CD4-positive, alpha-beta T cell treated with Interleukin-4 for 1 hour (primary cell): ENCODE measurements at regions not wholly inside any gene's neighbourhood (a gene's known extent, or its start where the extent isn't known, plus 50 kb on each side); places are given as distances from the start of the nearest gene placed in this dataset.
"Not testable (repeated sequence)": the region's sequence is repeated elsewhere in the genome, so short reads cannot be mapped to it uniquely, and the experiment has no call there.

Experiments
- DNase-seq, 2 donors: peaks; one replicate each; pipeline ENCODE4 v3.0.0-alpha.2; 2020 to 2022

DNA sequence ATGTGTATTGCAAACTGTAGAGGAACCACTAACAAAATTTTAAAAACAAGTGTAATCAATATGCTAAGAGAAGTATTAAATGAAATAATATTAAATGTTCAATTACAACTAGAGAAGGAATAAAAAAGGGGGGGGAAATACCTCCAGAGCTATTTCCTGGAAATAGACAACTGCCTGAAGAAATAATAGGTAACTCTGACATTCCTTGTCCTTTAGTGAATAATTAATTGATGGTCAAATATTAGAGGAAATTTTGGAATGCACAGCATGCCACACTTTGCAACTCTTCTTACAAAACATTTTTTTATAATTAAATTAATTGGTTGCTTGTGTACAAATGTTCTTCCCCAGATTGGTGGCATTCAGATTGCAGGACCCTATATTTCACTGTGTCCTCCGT, 342.6 kb upstream of the COL8A1 start:
- DNase-seq, result no peak

DNA sequence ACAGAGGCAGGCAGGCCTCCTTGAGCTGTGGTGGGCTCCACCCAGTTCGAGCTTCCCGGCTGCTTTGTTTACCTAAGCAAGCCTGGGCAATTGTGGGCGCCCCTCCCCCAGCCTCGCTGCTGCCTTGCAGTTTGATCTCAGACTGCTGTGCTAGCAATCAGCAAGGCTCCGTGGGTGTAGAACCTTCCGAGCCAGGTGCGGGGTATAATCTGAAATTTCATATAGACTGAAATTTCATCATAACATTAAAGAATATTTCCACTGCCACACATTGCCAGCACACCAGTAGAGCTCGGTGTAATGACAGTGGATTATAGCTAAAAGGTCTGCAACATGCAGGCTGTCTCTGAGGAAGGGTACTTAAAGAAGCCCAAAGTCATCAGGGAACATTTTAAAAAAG, 344.3 kb upstream of the COL8A1 start:
- DNase-seq, result not testable (repeated sequence)

DNA sequence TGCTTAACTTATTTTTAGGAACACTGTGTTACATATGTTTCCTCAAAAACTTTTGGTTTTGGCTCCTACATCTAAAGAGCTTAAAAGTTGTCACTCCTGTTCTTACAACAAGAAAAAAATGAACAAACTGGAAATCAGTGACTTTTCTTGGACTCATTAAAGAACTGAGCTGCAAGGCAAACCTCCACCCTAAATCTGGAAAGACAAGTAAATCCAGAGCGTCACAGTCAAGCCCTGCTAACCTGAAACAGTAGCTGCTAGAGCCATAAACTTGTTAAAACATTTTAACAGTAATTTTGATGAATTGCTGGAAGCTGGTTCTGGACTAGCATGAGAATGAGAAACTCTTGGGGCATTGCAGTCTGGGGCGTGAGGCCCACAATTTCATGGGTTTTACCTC, 350.5 kb upstream of the COL8A1 start:
- DNase-seq, result no peak

GRCh38 chr3:99286266-99286845, 352.0 kb upstream of the COL8A1 start:
- no peak for DNase-seq

- no peak for DNase-seq
These were observed 368.3 kb upstream of the DCBLD2 start for GRCh38 chr3:99269606-99270351.

DNA sequence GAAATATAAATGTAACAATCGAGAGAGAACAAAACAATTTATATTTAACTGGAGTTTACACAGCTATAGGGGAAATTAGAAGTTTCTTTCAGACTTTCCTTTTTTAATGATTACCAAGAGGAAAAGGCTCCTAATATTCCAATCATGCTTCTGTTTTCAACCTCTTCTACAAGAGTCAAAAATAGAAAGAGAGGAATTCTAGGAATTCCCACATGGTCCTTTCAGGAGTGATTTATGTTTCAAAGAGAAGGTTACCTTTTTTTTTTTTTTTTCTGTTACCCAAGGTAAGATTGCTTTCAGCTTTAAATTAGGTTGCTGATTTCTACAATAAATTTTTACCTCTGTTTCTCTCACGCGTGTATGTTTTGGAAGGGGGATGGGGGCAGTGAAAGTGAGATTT, 355.3 kb upstream of the DCBLD2 start:
- no peak for DNase-seq

DNA sequence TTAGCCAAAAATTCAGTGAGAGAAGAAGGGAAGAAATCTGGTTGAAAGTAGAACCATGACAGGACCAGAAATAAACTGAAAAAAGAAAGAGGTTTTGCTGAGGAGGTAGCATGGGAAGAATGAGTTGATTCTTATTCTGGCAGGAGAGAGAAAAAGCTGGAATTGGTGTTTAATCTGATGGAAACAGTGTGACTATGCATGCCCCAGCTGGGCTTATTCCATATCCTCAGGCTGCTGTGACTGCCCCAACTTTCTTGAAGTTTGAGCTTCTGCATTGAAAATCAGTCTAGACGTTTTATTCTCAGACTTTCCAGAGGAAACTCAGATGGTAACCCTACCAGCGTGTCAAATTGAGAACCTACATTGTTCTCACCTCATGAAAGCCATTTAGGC, 352.5 kb upstream of the DCBLD2 start:
- DNase-seq, result no peak

DNA sequence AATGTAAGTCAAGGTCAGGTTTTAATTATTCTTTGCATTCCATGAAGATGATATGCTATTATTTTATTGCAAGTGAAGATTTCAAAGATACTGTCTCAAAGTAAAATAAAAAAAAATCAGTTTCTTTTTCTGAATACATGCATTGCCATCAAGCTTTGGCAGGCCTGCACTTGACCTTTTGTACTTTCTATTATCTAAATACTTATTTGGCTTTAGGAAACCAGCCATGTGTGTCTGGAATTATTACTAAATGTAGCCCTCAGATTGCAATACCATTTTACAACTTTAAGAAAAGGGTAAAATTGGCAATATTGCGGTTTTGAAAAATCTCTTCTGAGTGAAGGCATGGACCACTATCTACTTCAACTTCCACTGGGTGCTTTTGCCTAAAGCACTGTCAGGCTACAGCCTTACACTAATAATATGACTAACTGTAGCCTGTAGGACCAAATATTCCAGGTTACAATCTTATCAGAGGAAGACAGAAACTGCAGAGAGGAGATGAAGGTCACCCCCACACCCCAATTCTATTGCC, 349.4 kb upstream of the DCBLD2 start:
- no peak for DNase-seq

DNA sequence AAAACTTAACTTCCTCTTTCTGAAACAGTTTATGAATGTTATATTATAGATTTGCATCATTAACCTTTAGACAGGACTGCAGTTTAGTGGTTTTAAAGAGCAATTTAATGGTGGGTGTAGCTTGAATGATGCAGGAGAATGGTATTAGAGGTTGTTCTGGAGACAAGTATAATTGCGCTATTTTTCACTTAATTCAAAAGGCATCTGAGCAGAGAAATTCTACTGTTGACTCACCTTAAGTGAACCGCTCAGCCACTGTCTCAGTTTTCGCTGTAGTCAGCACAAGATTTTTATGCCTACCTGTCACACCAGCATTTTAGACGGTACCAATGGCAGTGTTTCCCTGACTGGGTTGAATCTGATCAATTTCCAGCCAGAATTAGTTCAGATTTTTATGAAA, 348.8 kb upstream of the DCBLD2 start:
- no peak for DNase-seq

GRCh38 chr3:99249627-99250026, 348.1 kb upstream of the DCBLD2 start:
- no peak for DNase-seq

GRCh38 chr3:99248913-99249312, 347.4 kb upstream of the DCBLD2 start:
- no peak for DNase-seq

DNA sequence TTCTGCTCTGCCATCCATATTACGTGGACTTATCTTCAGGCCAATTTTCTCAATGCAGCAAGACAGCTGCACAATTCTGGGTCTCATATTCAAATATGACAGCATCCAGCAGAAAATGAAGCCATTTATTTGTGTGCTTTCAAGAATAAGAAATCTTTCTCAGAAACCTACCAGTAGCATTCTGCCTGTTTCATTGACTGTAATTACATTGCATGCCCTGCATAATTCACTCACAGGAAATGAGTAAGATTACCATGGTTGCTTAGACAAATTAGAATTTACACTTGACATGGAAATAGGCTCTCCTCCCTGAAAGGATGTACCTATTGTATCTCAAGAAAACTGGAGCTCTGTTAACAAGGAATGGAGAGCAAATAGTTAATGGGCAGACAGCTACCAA, 346.6 kb upstream of the DCBLD2 start:
- no peak for DNase-seq

- DNase-seq, result no peak
These were observed 344.6 kb upstream of the DCBLD2 start for GRCh38 chr3:99246010-99246654.

GRCh38 chr3:99242271-99242670, 340.8 kb upstream of the DCBLD2 start:
- no peak for DNase-seq

- no peak for DNase-seq
These were observed 339.2 kb upstream of the DCBLD2 start for GRCh38 chr3:99240700-99241099.

DNA sequence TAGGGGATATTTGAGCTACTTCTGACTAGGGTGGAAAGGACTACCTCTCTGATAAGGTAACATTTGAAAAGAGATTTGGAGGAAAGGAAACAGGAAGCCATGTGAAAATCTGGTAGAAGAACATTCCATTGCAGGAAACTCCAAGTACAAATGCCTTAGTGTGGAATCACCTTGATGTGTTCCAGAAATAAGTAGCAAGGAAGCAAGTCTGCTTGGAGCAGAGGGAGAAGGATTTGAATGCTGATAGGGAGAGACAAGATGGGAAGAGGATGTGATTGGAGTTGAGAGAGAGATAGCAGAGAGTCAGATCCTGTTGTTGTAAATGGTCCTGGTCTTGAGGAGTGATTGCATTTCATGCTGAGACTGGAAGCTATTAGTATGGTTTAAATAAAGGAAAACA, 335.1 kb upstream of the DCBLD2 start:
- no peak for DNase-seq

DNA sequence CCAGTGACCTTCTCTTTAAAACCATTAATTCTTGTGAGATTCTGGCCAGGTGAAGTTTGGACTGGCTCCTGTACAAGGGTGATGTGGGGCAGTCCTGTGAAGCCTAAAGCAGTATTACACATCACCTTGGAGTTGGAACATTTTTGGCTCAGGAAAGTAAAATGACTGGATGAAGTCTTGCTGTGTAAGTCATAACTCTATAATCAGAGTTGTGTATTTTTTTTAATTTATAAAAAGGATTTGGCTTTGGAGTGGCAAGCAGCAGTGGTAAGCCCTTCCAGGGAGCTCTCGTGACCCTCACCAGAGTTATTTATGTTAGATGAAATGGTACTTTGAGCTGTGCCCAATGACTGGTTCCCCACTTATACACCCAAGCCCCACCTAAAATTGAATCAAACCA, 331.2 kb upstream of the DCBLD2 start:
- no peak for DNase-seq

DNA sequence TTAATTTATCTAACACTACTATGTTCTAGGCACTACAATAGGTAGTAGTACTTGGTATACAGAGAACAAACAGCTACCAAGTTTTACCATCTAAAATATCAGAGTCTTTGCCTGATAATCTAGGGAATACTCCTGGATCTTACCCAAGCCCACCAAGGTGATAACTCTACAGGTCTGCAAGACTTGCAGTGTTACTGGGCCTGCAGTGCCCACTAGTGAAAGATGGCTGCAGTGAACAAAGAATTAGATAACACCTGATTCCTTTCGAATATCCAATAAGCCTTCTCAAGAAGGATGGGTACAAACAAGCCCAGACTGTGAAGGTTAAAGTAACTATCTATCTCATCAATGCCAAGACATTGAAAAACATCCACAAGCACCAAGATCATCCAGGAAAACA, 317.0 kb upstream of the DCBLD2 start:
- DNase-seq, result no peak

DNA sequence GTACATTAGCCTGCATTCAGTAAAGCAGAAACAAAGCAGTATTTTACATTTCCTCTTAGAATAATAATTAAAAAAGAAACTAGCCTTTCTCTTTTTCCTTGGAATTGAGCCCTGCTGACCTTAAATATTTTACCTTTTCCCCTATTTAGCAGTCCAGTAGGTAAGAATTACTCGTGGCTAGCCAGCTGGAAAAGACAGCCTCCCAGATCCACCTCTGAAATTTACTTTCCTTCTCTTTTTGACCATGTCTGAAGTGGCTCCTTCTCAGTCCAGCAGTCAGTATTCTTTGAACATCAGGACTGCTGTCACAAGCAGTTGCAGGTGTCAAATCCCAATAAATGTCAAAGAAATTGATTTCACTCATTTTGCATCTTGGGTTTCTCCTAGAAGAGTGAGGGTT, 311.5 kb upstream of the DCBLD2 start:
- no peak for DNase-seq

GRCh38 chr3:99211309-99211708, 309.8 kb upstream of the DCBLD2 start:
- no peak for DNase-seq

DNA sequence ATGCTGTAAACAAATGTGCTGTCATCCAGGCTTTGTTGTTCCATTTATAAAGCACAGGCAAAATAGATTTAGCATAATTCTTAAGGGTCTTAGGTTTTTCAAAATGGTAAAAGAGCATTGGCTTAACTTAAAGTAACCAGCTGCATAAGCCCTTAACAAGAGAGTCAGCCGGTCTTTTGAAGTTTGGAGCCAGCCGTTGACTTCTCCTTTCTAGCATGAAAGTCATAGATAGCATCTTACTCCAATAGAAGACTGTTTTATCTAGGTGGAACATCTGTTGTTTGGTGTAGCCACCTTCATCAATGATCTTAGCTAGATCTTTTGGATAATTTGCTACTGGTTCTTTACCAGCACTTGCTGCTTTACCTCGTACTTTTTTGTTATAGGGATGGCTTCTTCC, 297.5 kb upstream of the DCBLD2 start:
- DNase-seq, result no peak

- no peak for DNase-seq
These were observed 289.7 kb upstream of the DCBLD2 start for GRCh38 chr3:99191186-99191585.

DNA sequence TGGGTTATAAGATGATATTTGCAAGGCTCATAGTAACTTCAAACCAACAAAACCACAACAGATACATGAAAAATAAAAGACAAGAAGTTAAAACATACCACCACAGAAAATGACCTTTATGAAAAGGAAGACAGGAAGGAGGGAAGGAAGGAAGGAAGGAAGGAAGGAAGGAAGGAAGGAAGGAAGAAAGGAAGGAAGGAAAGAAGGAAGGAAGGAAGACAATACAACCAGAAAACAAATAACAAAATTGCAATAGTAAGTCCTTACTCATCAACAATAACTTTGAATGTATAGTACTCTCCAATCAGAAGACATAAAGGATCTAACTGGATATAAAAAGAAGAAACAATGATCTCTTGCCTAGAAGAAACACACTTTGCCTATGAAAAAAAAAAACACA, 287.4 kb upstream of the DCBLD2 start:
- DNase-seq, result no peak

GRCh38 chr3:99186016-99186415, 284.5 kb upstream of the DCBLD2 start:
- DNase-seq, result no peak
